ENCODE measurements at regions not wholly inside any gene's neighbourhood (a gene's known extent, or its start where the extent isn't known, plus 50 kb on each side); places are given as distances from the start of the nearest gene placed in this dataset.

DNA sequence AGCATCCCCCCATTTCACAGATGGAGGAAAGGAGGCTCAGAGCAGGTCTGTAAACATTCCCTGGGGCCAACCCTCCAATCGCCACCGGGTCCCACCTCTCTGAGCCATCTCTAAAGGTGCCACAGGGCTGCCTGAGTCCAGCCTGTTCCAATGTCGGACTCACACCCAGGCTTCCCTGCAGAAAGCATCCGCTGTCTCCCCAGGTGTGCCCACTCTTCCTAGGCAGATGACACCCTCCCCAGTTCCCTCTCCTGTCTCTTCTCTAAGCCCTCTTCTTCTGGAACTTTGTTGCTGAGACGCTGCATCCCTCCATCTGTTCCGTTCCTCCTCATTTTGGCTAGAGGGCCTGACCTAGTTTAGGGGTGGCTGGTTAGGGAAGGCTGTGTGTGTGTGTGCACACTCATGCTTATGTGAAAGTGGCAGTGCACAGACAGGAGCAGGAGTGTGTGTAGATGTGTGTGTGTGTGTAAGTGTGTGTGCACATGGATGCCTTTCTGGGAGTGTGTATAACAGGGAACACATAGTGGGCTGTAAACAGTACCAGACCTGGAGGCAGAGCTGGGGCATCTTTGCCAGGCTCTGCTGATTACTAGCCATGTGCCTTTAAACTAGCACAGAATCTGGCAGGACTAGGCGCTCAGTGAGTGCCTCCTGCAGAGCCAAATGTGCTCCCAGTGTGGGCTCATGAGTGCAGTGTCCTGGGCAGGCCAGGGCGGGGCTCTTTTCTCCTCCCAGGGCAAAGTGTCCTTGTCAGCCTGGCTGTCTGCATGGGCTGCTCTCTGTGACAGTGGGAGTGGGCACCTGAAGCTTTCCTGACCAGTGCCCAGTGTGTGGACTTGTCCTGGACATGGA lies 77.3 kb upstream of the NECTIN1 start:
- Histone ChIP-seq H3K9ac (ENCODE audit: low read depth in 1 of 2, low read length in 2 of 2) (no peak overlapping the region), H3K4me1 (ENCODE audit: control insufficient read depth in 4 of 4, insufficient read depth in 4 of 4, low read length in 3 of 4) (no peaks in the 10 kb centered on the region), H3K36me3 (ENCODE audit: control insufficient read depth in 4 of 4, insufficient read depth in 3 of 4, low read depth in 1 of 4, low read length in 3 of 4) (no peaks in the 10 kb centered on the region), H3K9me3 (ENCODE audit: control insufficient read depth in 4 of 4, low read length in 3 of 4) (no peaks in the 10 kb centered on the region), H3K27ac (ENCODE audit: low read depth in 1 of 2, low read length in 2 of 2) (no peak overlapping the region), H3K27me3 (ENCODE audit: control insufficient read depth in 4 of 4, insufficient read depth in 4 of 4, low read length in 3 of 4) (no peaks in the 10 kb centered on the region), H3K4me3 (ENCODE audit: low read depth in 1 of 3, low read length in 3 of 3) (no peak overlapping the region)
- DNase-seq (ENCODE audit: low spot score), result no peak
- TF ChIP-seq GABPA (IDR thresholded peaks at IDR 0.05 in 1 of 2, conservative IDR thresholded peaks at IDR 0.05 in 1 of 2) (no peak), FOXA1 (IDR thresholded peaks at IDR 0.05) (no peak), HNF4G (IDR thresholded peaks at IDR 0.05) (no peak), RXRA (IDR thresholded peaks at IDR 0.05) (no peak), RAD21 (IDR thresholded peaks at IDR 0.05) (no peak), HNF4A (conservative IDR thresholded peaks at IDR 0.05) (no peak), FOXA2 (IDR thresholded peaks at IDR 0.05) (no peak), SP1 (IDR thresholded peaks at IDR 0.05) (no peak), NR2F2 (IDR thresholded peaks at IDR 0.05) (no peak), EGR1 (IDR thresholded peaks at IDR 0.05; ENCODE audit: low read depth in 2 of 2) (no peak), YY1 (IDR thresholded peaks at IDR 0.05) (no peak), TAF1 (conservative IDR thresholded peaks at IDR 0.05) (no peak), JUND (IDR thresholded peaks at IDR 0.05) (no peak)
- TF ChIP-seq, protein P1, sequence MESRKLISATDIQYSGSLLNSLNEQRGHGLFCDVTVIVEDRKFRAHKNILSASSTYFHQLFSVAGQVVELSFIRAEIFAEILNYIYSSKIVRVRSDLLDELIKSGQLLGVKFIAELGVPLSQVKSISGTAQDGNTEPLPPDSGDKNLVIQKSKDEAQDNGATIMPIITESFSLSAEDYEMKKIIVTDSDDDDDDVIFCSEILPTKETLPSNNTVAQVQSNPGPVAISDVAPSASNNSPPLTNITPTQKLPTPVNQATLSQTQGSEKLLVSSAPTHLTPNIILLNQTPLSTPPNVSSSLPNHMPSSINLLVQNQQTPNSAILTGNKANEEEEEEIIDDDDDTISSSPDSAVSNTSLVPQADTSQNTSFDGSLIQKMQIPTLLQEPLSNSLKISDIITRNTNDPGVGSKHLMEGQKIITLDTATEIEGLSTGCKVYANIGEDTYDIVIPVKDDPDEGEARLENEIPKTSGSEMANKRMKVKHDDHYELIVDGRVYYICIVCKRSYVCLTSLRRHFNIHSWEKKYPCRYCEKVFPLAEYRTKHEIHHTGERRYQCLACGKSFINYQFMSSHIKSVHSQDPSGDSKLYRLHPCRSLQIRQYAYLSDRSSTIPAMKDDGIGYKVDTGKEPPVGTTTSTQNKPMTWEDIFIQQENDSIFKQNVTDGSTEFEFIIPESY (IDR thresholded peaks at IDR 0.05), result no peak
- TF ChIP-seq, protein P2, sequence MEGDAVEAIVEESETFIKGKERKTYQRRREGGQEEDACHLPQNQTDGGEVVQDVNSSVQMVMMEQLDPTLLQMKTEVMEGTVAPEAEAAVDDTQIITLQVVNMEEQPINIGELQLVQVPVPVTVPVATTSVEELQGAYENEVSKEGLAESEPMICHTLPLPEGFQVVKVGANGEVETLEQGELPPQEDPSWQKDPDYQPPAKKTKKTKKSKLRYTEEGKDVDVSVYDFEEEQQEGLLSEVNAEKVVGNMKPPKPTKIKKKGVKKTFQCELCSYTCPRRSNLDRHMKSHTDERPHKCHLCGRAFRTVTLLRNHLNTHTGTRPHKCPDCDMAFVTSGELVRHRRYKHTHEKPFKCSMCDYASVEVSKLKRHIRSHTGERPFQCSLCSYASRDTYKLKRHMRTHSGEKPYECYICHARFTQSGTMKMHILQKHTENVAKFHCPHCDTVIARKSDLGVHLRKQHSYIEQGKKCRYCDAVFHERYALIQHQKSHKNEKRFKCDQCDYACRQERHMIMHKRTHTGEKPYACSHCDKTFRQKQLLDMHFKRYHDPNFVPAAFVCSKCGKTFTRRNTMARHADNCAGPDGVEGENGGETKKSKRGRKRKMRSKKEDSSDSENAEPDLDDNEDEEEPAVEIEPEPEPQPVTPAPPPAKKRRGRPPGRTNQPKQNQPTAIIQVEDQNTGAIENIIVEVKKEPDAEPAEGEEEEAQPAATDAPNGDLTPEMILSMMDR (IDR thresholded peaks at IDR 0.05; ENCODE audit: low read depth, low read length, missing input control), result no peak
- TF ChIP-seq, protein P3, sequence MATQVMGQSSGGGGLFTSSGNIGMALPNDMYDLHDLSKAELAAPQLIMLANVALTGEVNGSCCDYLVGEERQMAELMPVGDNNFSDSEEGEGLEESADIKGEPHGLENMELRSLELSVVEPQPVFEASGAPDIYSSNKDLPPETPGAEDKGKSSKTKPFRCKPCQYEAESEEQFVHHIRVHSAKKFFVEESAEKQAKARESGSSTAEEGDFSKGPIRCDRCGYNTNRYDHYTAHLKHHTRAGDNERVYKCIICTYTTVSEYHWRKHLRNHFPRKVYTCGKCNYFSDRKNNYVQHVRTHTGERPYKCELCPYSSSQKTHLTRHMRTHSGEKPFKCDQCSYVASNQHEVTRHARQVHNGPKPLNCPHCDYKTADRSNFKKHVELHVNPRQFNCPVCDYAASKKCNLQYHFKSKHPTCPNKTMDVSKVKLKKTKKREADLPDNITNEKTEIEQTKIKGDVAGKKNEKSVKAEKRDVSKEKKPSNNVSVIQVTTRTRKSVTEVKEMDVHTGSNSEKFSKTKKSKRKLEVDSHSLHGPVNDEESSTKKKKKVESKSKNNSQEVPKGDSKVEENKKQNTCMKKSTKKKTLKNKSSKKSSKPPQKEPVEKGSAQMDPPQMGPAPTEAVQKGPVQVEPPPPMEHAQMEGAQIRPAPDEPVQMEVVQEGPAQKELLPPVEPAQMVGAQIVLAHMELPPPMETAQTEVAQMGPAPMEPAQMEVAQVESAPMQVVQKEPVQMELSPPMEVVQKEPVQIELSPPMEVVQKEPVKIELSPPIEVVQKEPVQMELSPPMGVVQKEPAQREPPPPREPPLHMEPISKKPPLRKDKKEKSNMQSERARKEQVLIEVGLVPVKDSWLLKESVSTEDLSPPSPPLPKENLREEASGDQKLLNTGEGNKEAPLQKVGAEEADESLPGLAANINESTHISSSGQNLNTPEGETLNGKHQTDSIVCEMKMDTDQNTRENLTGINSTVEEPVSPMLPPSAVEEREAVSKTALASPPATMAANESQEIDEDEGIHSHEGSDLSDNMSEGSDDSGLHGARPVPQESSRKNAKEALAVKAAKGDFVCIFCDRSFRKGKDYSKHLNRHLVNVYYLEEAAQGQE (IDR thresholded peaks at IDR 0.05), result no peak
- TF ChIP-seq, protein P4, sequence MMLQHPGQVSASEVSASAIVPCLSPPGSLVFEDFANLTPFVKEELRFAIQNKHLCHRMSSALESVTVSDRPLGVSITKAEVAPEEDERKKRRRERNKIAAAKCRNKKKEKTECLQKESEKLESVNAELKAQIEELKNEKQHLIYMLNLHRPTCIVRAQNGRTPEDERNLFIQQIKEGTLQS (IDR thresholded peaks at IDR 0.05), result no peak
- TF ChIP-seq, protein P5, sequence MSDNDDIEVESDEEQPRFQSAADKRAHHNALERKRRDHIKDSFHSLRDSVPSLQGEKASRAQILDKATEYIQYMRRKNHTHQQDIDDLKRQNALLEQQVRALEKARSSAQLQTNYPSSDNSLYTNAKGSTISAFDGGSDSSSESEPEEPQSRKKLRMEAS (IDR thresholded peaks at IDR 0.05), result no peak
- 84% methylated on average over 8 of the region's 8 CpGs for WGBS

All from liver (tissue), 8 donors.